Mucosa of descending colon (tissue), 3 donors: ENCODE measurements at regions not wholly inside any gene's neighbourhood (a gene's known extent, or its start where the extent isn't known, plus 50 kb on each side); places are given as distances from the start of the nearest gene placed in this dataset.

Experiments used
- ATAC-seq: fragments of 200-7000 bp; cut with Tn5 transposase; one replicate; pipeline ENCODE4 v1.9.1; 2020; ENCODE audit warnings: mild to moderate bottlenecking, moderate library complexity
- DNase-seq, 3 donors: peaks; one replicate each; pipeline ENCODE4 v3.0.0-alpha.2; 2020
- H3K36me3 ChIP-seq: fragments of 200-600 bp; one replicate; pipeline ENCODE4 v1.8.0; 2021; ENCODE audit warnings: low read depth, mild to moderate bottlenecking
- H3K4me1 ChIP-seq: fragments of 200-600 bp; one replicate; pipeline ENCODE4 v1.8.0; 2021; ENCODE audit warnings: low read depth, mild to moderate bottlenecking
- H3K4me3 ChIP-seq: fragments of 200-600 bp; one replicate; pipeline ENCODE4 v1.8.0; 2021; ENCODE audit warnings: mild to moderate bottlenecking
- H3K9me3 ChIP-seq: fragments of 200-600 bp; one replicate; pipeline ENCODE4 v1.8.0; 2021; ENCODE audit warnings: mild to moderate bottlenecking
- intact Hi-C, 2 donors: fragments of 100-400 bp; cut with DNase I in 1 of 2; cut with micrococcal nuclease in 1 of 2; formaldehyde crosslinking; loops; one replicate each; pipeline versions ENCODE4 v1.11.0 to v1.11.1; 2022; cut with DNase I, micrococcal nuclease
- TF ChIP-seq, protein P1 (sequence below): fragments of 200-600 bp; IDR thresholded peaks from one replicate; pipeline ENCODE4 v1.8.0; 2022; ENCODE audit warnings: antibody characterized with exemption, mild to moderate bottlenecking
- donor health status: DM: no; HTN: no; CAD: no; lungs with moderate emphysema.
- donor health status: DM: no; HTN: no; CAD: no.
- donor health status: DM: no; HTN: yes; CAD: no.

- ATAC-seq: no peak
- TF ChIP-seq, protein P1, sequence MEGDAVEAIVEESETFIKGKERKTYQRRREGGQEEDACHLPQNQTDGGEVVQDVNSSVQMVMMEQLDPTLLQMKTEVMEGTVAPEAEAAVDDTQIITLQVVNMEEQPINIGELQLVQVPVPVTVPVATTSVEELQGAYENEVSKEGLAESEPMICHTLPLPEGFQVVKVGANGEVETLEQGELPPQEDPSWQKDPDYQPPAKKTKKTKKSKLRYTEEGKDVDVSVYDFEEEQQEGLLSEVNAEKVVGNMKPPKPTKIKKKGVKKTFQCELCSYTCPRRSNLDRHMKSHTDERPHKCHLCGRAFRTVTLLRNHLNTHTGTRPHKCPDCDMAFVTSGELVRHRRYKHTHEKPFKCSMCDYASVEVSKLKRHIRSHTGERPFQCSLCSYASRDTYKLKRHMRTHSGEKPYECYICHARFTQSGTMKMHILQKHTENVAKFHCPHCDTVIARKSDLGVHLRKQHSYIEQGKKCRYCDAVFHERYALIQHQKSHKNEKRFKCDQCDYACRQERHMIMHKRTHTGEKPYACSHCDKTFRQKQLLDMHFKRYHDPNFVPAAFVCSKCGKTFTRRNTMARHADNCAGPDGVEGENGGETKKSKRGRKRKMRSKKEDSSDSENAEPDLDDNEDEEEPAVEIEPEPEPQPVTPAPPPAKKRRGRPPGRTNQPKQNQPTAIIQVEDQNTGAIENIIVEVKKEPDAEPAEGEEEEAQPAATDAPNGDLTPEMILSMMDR: no peak
- DNase-seq: no peak
- intact Hi-C loops: no loop called here
- Histone ChIP-seq H3K36me3 (no peaks in the 10 kb centered on the region), H3K9me3 (no peaks in the 10 kb centered on the region), H3K4me3 (no peak overlapping the region), H3K4me1 (no peaks in the 10 kb centered on the region)
These were observed 406.6 kb upstream of the CAMK1G start for GRCh38 chr1:209176866-209177430.

DNA sequence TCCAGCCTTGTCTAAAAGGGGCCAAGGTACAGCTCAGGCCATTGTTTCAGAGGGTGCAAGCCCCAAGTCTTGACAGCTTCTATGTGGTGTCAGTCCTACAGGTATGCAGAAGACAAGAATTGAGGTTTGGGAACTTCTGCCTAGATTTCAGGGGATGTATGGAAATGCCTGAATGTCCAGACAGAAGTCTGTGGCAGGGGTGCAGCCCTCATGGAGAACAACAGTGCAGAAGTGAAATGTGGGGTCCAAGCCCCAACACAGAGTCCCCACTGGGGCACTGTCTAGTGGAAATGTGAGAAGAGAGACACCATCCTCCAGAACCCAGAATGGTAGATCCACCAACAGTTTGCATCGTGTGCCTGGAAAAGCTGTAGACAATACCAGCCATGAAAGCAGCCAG, 400.3 kb upstream of the CAMK1G start:
- H3K4me1 ChIP-seq: no peaks in the 10 kb centered on the region
- no peak overlapping the region for H3K4me3 ChIP-seq
- DNase-seq (no peak), ATAC-seq (no peak)
- intact Hi-C loops: no loop called here
- no peaks in the 10 kb centered on the region for H3K36me3 ChIP-seq
- peaks cover 10% of the 10 kb centered on the region for H3K9me3 ChIP-seq
- TF ChIP-seq, protein P1: no peak

DNA sequence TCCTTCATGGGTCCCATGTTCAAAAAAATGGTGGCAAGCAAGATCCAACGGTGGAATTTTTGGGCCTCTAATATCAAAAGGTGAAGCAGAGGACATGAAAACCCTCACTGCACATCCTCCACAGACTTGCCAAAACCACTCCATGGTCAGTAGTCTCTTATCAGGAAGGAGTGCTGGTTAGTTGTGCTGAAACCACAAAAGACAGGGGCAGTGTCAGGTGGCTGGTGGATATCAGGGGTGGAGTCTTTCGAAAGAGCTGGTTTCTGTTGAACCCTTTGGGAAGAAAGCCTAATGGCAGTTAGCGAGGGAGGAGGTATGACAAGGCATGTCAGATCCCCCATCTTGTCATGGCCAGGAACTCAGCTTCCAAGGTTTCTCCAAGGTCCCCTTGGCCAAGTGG, 395.9 kb upstream of the CAMK1G start:
- DNase-seq (no peak), ATAC-seq (no peak)
- TF ChIP-seq, protein P1: no peak
- Histone ChIP-seq H3K36me3 (no peaks in the 10 kb centered on the region), H3K4me1 (peaks cover 7% of the 10 kb centered on the region), H3K9me3 (peaks cover 8% of the 10 kb centered on the region), H3K4me3 (no peak overlapping the region)
- intact Hi-C loops: no loop called here

GRCh38 chr1:209190591-209191261, 392.8 kb upstream of the CAMK1G start:
- no peaks in the 10 kb centered on the region for H3K36me3 ChIP-seq
- peaks cover 17% of the 10 kb centered on the region for H3K9me3 ChIP-seq
- ATAC-seq: peak; percentile 34
- DNase-seq: peak in 2 of 3 donors; percentile 39 to 41
- H3K4me3 ChIP-seq: no peak overlapping the region
- TF ChIP-seq, protein P1: no peak
- intact Hi-C loops: no loop called here
- peaks cover 7% of the 10 kb centered on the region for H3K4me1 ChIP-seq

DNA sequence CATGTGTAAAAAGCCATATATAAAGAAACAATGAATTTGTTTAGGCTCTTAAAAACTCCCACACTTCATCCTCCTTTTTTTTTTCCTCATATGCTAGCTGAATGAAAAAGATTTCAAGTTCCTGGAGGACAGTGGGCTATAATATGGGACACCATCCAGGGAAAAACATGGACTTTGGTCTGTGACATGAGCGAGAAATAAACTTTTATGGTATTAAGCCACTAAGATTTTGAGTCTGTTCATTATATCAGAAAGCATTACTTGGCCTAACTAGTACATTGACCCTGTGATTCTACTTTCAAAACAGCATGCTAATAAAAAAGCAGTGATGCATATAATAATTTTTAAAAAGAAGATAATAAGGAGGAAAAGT, 392.3 kb upstream of the CAMK1G start:
- TF ChIP-seq, protein P1: no peak
- DNase-seq (peak in 1 of 3 donors; percentile 74), ATAC-seq (peak; percentile 68)
- intact Hi-C loops: no loop called here
- Histone ChIP-seq H3K4me1 (peaks cover 7% of the 10 kb centered on the region), H3K4me3 (no peak overlapping the region), H3K36me3 (no peaks in the 10 kb centered on the region), H3K9me3 (peaks cover 22% of the 10 kb centered on the region)
